ENCODE measurements at regions not wholly inside any gene's neighbourhood (a gene's known extent, or its start where the extent isn't known, plus 50 kb on each side); places are given as distances from the start of the nearest gene placed in this dataset.
A peak's percentile ranks its signal among the peaks of the same experiment; 100 is the strongest.

GRCh38 chr2:160925956-160926355 is 234.3 kb upstream of the TANK start:
- DNase-seq: no peak

- no peak for DNase-seq
Observed at GRCh38 chr2:160927324-160927723, 232.9 kb upstream of the TANK start.

GRCh38 chr2:160928854-160929301 is 231.3 kb upstream of the TANK start:
- no peak for DNase-seq

DNA sequence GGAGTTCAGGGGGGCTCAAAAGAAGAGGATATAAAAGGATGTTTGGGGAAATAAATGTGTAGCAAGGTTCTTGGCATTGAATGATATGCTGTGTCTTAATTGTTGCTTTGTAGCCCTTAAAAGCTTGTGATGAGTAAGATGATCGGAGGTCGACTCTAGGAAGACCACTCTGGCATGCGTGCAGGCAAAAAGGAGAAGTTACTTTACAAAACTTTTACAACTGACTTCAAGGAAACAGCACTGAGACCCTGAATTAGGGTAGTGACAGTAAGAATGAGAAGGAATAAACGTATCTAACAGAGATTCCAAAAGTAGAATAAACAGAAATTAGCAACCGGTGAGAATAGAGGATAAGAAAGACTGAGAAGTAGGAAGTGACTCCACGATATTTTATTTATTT is 228.7 kb upstream of the TANK start:
- peak; percentile 29 for DNase-seq

- no peak for DNase-seq
Observed at GRCh38 chr2:160932960-160933359, 227.3 kb upstream of the TANK start.

- no peak for DNase-seq
Observed at GRCh38 chr2:160934263-160934662, 226.0 kb upstream of the TANK start.

- DNase-seq: no peak
Observed at GRCh38 chr2:160934991-160935390, 225.2 kb upstream of the TANK start.

DNA sequence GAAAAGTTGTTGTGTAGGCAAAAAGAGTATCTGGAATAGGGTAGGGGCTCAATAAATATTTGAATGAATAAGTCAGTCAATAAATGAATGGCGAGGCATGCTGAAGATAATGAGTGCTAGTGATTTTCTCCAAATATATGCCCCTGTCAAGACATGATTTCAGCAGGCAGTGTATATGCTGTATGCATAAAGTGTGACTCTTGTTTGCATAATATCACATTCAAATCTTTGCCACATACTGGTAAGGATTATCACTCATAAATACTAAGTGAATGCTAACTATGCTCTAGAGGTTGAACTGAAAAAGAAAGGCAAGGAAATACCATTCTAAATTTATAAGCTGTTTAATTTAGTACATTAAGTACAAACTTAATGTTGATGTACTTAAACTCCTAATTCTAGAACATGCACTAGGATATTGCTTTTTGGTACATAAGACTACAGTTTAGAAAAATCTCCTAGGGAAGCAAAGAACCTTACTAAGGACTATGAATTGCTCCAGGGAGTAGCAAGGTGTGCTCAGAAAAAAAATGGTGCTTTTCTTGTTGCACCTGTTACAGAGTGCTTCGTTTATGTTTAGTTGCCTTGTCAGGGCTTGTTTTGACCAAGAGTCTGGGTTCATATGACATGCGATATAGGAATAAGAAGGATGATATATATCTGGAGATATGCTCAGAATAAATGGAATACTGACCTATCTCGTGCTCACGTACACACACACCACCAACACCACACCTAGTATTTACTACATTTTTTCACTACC is 224.0 kb upstream of the TANK start:
- DNase-seq: no peak

GRCh38 chr2:160940271-160940670 is 220.0 kb upstream of the TANK start:
- no peak for DNase-seq

DNA sequence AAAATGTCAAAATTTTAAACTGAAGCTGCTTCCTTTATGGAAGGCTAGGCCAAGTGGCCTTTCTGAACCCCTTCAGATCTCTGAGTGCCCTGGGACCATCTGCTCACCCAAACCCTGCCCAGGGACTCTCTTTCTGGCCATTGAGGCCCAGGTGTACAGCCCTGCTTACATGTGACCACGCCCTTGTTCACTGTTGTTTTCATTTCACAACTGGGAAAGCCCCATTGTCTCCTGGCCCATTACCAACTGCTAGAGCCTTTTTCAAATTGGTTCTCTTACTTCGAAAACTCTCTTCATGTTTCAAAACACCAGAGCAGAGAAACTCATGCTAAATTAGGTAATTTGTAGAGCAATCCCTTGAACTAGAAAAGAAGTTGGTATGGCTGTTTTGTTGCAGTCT is 219.5 kb upstream of the TANK start:
- DNase-seq: no peak

DNA sequence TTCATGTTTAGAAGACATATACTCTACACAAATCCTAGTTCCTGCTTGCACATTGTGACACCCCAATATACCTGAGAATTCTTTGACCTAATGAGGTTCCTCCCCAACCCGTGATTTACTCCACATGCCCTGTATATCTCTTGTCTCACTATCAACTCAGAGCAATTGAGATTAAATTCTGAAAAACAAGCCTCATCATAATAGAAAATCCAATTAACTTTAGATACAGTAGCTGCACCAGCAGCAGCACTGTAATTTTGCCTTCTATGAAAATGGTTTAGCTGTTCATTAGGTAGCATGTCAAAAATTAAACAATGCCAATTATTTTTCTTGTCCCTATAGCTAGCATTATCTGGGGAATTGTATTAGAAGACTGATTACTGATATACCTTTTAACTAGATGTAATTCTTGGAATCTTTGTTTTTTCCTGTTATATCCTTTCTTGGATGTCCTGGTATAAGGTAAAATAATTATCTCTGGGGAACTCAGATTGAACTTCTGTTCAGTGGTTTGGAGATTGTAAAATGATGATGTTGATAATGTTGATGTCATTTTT is 218.9 kb upstream of the TANK start:
- DNase-seq: no peak

GRCh38 chr2:160942476-160943142 is 217.6 kb upstream of the TANK start:
- DNase-seq: no peak

- DNase-seq: no peak
Observed at GRCh38 chr2:160943414-160943813, 216.8 kb upstream of the TANK start.

GRCh38 chr2:160952464-160953254 is 207.6 kb upstream of the TANK start:
- DNase-seq: no peak

- no peak for DNase-seq
Observed at GRCh38 chr2:160955578-160955977, 204.7 kb upstream of the TANK start.

DNA sequence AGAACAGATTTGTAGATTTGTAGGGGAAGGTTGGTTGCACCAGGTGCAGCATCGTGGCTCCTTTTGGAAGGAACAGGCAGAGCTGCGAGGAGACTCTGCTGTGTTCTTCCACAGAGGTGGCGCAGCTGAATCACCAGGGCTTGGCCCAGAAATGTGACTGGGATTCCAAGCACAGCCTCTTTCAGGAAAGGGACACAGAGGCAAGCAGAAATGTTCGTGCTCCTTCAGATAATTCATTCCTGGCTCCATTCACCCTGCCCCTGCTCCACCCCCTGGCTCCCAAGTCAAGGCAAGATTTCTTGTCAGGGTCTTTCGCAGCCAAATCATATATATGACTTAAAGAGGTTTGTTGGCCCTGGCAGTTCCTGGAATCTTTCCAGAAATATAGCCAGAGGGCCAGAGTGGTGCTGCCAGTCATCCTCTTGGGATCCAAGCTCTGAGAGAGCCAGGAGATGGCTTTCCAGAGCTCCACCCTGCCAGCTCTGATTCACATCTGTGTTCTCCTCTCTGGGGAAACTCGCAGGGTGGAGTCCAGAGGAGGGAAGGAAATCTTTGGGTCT is 203.9 kb upstream of the TANK start:
- no peak for DNase-seq

- no peak for DNase-seq
Observed at GRCh38 chr2:160963957-160964356, 196.3 kb upstream of the TANK start.

DNA sequence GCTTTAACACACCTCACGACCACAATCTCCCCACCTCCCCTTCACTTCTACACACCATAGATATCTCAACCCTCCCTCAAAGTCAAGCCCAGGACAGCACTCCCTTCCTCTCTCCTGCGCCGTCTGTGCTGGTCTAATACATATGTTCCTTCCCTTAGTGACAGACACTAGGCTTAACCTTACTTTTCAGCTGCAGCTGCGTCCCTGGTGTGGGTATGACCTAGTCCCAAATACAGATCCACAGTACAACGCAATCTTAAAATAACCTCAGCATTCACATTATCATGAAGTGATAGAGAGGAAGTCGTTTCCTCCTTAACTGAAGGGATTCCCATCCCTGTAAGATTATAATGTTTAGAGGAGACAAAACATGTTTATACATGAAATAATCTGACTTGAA is 192.7 kb upstream of the TANK start:
- no peak for DNase-seq

DNA sequence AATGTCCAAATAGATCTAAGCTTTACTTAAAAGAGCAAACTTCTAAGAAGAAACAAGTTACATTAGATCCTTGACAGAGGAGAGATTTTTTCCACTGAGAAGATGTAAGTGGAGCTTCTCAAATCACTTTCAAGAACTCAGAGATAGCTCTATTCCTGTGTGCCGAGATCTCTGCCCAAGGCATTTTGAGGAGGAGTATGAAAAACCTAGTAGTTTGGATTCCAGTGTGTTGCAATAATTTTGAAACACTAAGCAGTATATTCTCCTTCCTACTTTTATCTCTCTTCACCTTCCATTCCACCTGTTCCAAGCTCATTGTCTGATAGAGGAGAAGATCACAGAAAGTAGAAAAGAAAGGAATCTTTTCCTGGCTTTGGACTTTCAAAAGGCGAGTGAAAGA is 192.0 kb upstream of the TANK start:
- no peak for DNase-seq

DNA sequence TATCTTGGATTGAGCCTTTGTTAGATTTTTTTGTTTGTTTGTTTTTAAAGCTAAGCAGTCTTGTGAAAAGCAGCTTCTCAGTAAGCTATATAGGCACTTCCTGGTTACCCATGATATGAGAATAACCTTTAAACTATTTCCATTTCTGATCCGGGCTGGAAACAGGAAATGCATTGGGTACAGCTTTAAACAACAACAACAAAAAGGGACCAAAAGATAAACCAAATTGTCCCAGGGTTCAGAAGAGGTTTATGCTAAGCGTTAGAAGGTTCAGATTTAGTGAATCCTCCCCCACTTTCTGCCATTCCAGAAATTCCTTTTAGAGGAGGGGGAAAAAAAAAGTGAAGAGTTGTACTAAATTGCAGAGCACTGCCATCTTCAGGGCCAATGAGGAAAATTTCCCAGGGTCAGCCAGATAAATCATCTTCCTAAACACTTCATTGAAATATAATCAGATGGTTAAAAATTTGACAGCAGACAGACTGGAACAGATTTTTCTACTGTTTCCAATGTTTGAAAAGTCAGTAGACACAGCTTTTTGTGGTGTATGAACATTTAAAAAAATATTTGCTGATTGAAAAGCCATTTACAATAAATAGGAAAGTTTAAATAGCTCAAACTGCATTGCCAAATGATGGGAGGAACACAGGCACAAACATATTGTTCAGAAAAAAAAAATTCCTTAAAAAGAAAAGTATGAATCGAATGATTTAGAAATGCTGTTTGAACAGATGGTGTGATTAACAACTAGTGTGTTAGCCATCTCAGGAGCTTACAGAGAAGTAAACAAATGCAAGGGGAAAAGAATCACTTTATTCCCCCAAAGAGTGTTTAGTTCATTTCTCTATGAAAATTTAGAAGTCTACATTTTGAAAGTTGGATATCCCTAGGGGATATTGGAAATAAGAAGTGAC is 189.9 kb upstream of the TANK start:
- DNase-seq: peak; percentile 39

- no peak for DNase-seq
Observed at GRCh38 chr2:160973991-160974390, 186.2 kb upstream of the TANK start.

GRCh38 chr2:160974803-160975202 is 185.4 kb upstream of the TANK start:
- no peak for DNase-seq

All from hematopoietic multipotent progenitor cell treated with erythropoietin and hydrocortisone succinate and interleukin-3 and kit ligand, for 6 days (in vitro differentiated cells).